GM23338 (cell line): ENCODE measurements at regions not wholly inside any gene's neighbourhood (a gene's known extent, or its start where the extent isn't known, plus 50 kb on each side); places are given as distances from the start of the nearest gene placed in this dataset.

Experiments
- ATAC-seq: fragments of 200-7000 bp; cut with Tn5 transposase; 3 replicates; pipeline ENCODE4 v1.9.1; 2020
- DNase-seq: peaks from one replicate; pipeline ENCODE4 v3.0.0-alpha.2; 2015; ENCODE audit warnings: low spot score
- H2AFZ ChIP-seq: fragments of 200-600 bp; sonication (generic); 2 replicates; pipeline ENCODE4 v1.8.0; 2016; ENCODE audit warnings: antibody characterized with exemption, mild to moderate bottlenecking, moderate library complexity
- H3F3A ChIP-seq: fragments of 200-600 bp; sonication (generic); replicated peaks from 2 replicates; pipeline ENCODE4 v1.8.0; 2017; ENCODE audit warnings: antibody characterized with exemption, mixed run types, low read depth
- H3K27ac ChIP-seq: fragments of 200-600 bp; sonication (generic); 2 replicates; pipeline ENCODE4 v1.6.1; 2016; ENCODE audit warnings: low read depth
- H3K27me3 ChIP-seq: fragments of 200-600 bp; sonication (generic); 2 replicates; pipeline ENCODE4 v1.8.0; 2016; ENCODE audit warnings: mild to moderate bottlenecking, mixed run types, moderate library complexity; ENCODE audit not compliant: insufficient read depth
- H3K36me3 ChIP-seq: fragments of 200-600 bp; sonication (generic); 2 replicates; pipeline ENCODE4 v1.8.0; 2016; ENCODE audit warnings: mild to moderate bottlenecking; ENCODE audit not compliant: insufficient read depth
- H3K4me1 ChIP-seq: fragments of 200-600 bp; sonication (generic); 2 replicates; pipeline ENCODE4 v1.8.0; 2016; ENCODE audit warnings: mild to moderate bottlenecking, moderate library complexity; ENCODE audit not compliant: insufficient read depth
- H3K4me2 ChIP-seq: fragments of 200-600 bp; sonication (generic); 2 replicates; pipeline ENCODE4 v1.7.1; 2017; ENCODE audit warnings: mixed run types
- H3K4me3 ChIP-seq: fragments of 200-600 bp; sonication (generic); 2 replicates; pipeline ENCODE4 v1.6.1; 2016; ENCODE audit warnings: mixed run types
- H3K79me2 ChIP-seq: fragments of 200-600 bp; sonication (generic); replicated peaks from 2 replicates; pipeline ENCODE4 v1.8.0; 2017; ENCODE audit warnings: mild to moderate bottlenecking; ENCODE audit not compliant: insufficient read depth
- H3K9me2 ChIP-seq: fragments of 200-600 bp; sonication (generic); 2 replicates; pipeline ENCODE4 v1.8.0; 2017; ENCODE audit not compliant: insufficient read depth
- H4K20me1 ChIP-seq: fragments of 200-600 bp; sonication (generic); replicated peaks from 2 replicates; pipeline ENCODE4 v1.8.0; 2017; ENCODE audit warnings: mild to moderate bottlenecking; ENCODE audit not compliant: insufficient read depth
- H3K27ac Mint-ChIP-seq: 2 replicates; pipeline ENCODE4 v1.8.0; 2020; ENCODE audit warnings: inconsistent platforms, mild to moderate bottlenecking, moderate library complexity, mixed read lengths
- H3K27me3 Mint-ChIP-seq: 3 replicates; pipeline ENCODE4 v1.8.0; 2022; ENCODE audit warnings: low read depth, mild to moderate bottlenecking, moderate library complexity, mixed read lengths, inconsistent platforms; ENCODE audit not compliant: insufficient read depth, poor library complexity
- H3K36me3 Mint-ChIP-seq: 3 replicates; pipeline ENCODE4 v1.8.0; 2021; ENCODE audit warnings: low read depth, mild to moderate bottlenecking, inconsistent platforms, moderate library complexity, mixed read lengths
- H3K4me1 Mint-ChIP-seq: 3 replicates; pipeline ENCODE4 v1.8.0; 2020; ENCODE audit warnings: mild to moderate bottlenecking, inconsistent platforms, mixed read lengths
- H3K4me3 Mint-ChIP-seq: 3 replicates; pipeline ENCODE4 v1.8.0; 2021; ENCODE audit warnings: moderate library complexity, mild to moderate bottlenecking, inconsistent platforms, mixed read lengths
- H3K9me3 Mint-ChIP-seq: 3 replicates; pipeline ENCODE4 v1.8.0; 2020; ENCODE audit warnings: moderate library complexity, mild to moderate bottlenecking, inconsistent platforms, mixed read lengths
- CREB1 ChIP-seq: fragments of 250-450 bp; sonication (Bioruptor Pico); IDR thresholded peaks from 2 replicates; pipeline ENCODE4 v1.5.0; 2020; ENCODE audit warnings: low read depth, mild to moderate bottlenecking, moderate library complexity
- CTCF ChIP-seq, 2 experiments: fragments of 200-600 bp in 1 of 2; sonication (generic) in 1 of 2; conservative IDR thresholded peaks; 2 replicates each; pipeline versions ENCODE4 v1.5.1 to v1.6.1; 2016 to 2017; ENCODE audit warnings: antibody characterized with exemption in 2 of 2, low read depth in 2 of 2, mild to moderate bottlenecking in 2 of 2, moderate library complexity in 1 of 2
- ETS1 ChIP-seq: IDR thresholded peaks from 2 replicates; pipeline ENCODE4 v1.6.1; 2016; ENCODE audit warnings: antibody characterized with exemption
- EZH2 ChIP-seq: fragments of 200-600 bp; sonication (generic); IDR thresholded peaks from one replicate; pipeline ENCODE4 v1.8.0; 2017; ENCODE audit warnings: antibody characterized with exemption, mild to moderate bottlenecking, low read depth; ENCODE audit not compliant: unreplicated experiment
- EZH2phosphoT487 ChIP-seq: fragments of 200-600 bp; sonication (generic); IDR thresholded peaks from one replicate; pipeline ENCODE4 v1.8.1; 2018; ENCODE audit warnings: antibody characterized with exemption; ENCODE audit not compliant: unreplicated experiment
- JUNB ChIP-seq: IDR thresholded peaks from one replicate; pipeline ENCODE4 v1.6.1; 2016; ENCODE audit warnings: antibody characterized with exemption; ENCODE audit not compliant: unreplicated experiment
- POLR2AphosphoS5 ChIP-seq: IDR thresholded peaks from 2 replicates; pipeline ENCODE4 v1.6.1; 2016; ENCODE audit warnings: antibody characterized with exemption, low read depth
- REST ChIP-seq: IDR thresholded peaks from one replicate; pipeline ENCODE4 v1.6.1; 2018; ENCODE audit warnings: antibody characterized with exemption; ENCODE audit not compliant: unreplicated experiment
- STAT1 ChIP-seq: IDR thresholded peaks from one replicate; pipeline ENCODE4 v1.6.1; 2016; ENCODE audit warnings: antibody characterized with exemption; ENCODE audit not compliant: unreplicated experiment
- ZNF114 ChIP-seq: fragments of 250-450 bp; sonication (Bioruptor Pico); IDR thresholded peaks from 2 replicates; pipeline ENCODE4 v1.5.0; 2020; ENCODE audit warnings: mild to moderate bottlenecking, moderate library complexity
- ZNF331 ChIP-seq: fragments of 250-450 bp; sonication (Bioruptor Pico); IDR thresholded peaks from 2 replicates; pipeline ENCODE4 v1.5.0; 2020; ENCODE audit warnings: low read depth, mild to moderate bottlenecking, moderate library complexity

GRCh38 chr2:7407001-7407400 is 489.8 kb downstream of the RNF144A start:
- H2AFZ ChIP-seq, result peak overlapping the region; percentile 78; the same call in 1 of the 2 replicates
- no peaks in the 10 kb centered on the region for H3K79me2 ChIP-seq
- ATAC-seq, result no peak
- no peaks in the 10 kb centered on the region for H3F3A ChIP-seq
- no peak for TF ChIP-seq STAT1
- TF ChIP-seq JUNB, result no peak
- TF ChIP-seq CREB1, result no peak
- TF ChIP-seq ETS1, result no peak
- DNase-seq, result no peak
- H3K36me3 ChIP-seq, result no peaks in the 10 kb centered on the region
- no peak overlapping the region for H3K4me2 ChIP-seq
- peaks cover 5% of the 10 kb centered on the region for H3K4me1 Mint-ChIP-seq
- no peaks in the 10 kb centered on the region for H3K36me3 Mint-ChIP-seq
- H3K9me2 ChIP-seq, result no peaks in the 10 kb centered on the region
- H4K20me1 ChIP-seq, result no peaks in the 10 kb centered on the region
- no peaks in the 10 kb centered on the region for H3K9me3 Mint-ChIP-seq
- no peaks in the 10 kb centered on the region for H3K27me3 ChIP-seq
- no peak overlapping the region for H3K4me3 ChIP-seq
- H3K4me3 Mint-ChIP-seq, result no peak overlapping the region
- H3K27me3 Mint-ChIP-seq, result peaks cover 2% of the 10 kb centered on the region
- no peak overlapping the region for H3K27ac ChIP-seq
- H3K4me1 ChIP-seq, result no peaks in the 10 kb centered on the region
- H3K27ac Mint-ChIP-seq, result no peak overlapping the region

- Histone ChIP-seq H3K9me2 (no peaks in the 10 kb centered on the region), H3F3A (no peaks in the 10 kb centered on the region), H3K27me3 (no peaks in the 10 kb centered on the region), H3K79me2 (no peaks in the 10 kb centered on the region), H3K4me3 (no peak overlapping the region), H3K36me3 (no peaks in the 10 kb centered on the region), H3K4me1 (no peaks in the 10 kb centered on the region), H4K20me1 (no peaks in the 10 kb centered on the region), H2AFZ (peak overlapping the region; percentile 38; the same call in 1 of the 2 replicates), H3K27ac (no peak overlapping the region), H3K4me2 (no peak overlapping the region)
- ATAC-seq (no peak), DNase-seq (no peak)
- no peaks in the 10 kb centered on the region; the same call in 2 of the 3 replicates for H3K4me1 Mint-ChIP-seq
- H3K27ac Mint-ChIP-seq, result no peak overlapping the region
- no peaks in the 10 kb centered on the region for H3K9me3 Mint-ChIP-seq
- no peak overlapping the region for H3K4me3 Mint-ChIP-seq
- H3K36me3 Mint-ChIP-seq, result no peaks in the 10 kb centered on the region
- no peaks in the 10 kb centered on the region for H3K27me3 Mint-ChIP-seq
- TF ChIP-seq ZNF114 (CRISPR knock-in tag) (no peak), POLR2AphosphoS5 (no peak), EZH2 (no peak), REST (no peak), JUNB (no peak), CTCF (conservative IDR thresholded peaks at IDR 0.05; ENCODE audit: low read depth in 2 of 2) (no peak), CREB1 (no peak), EZH2phosphoT487 (no peak), ZNF331 (CRISPR knock-in tag) (no peak), ETS1 (no peak)
These were observed 490.9 kb downstream of the RNF144A start for GRCh38 chr2:7407906-7408680.
